Parathyroid adenoma (tissue), 2 donors: ENCODE measurements at regions not wholly inside any gene's neighbourhood (a gene's known extent, or its start where the extent isn't known, plus 50 kb on each side); places are given as distances from the start of the nearest gene placed in this dataset.

Experiments
- H2AFZ ChIP-seq: fragments of 300-600 bp; sonication (generic); one replicate; pipeline ENCODE4 v1.7.0; 2017; ENCODE audit warnings: antibody characterized with exemption, mild to moderate bottlenecking
- H3K27ac ChIP-seq: fragments of 300-600 bp; sonication (generic); one replicate; pipeline ENCODE4 v1.7.0; 2017
- H3K27me3 ChIP-seq: fragments of 300-600 bp; sonication (generic); one replicate; pipeline ENCODE4 v1.7.0; 2017; ENCODE audit warnings: low read length; ENCODE audit not compliant: control insufficient read depth, insufficient read depth
- H3K36me3 ChIP-seq: fragments of 300-600 bp; sonication (generic); one replicate; pipeline ENCODE4 v1.7.0; 2017; ENCODE audit warnings: low read length; ENCODE audit not compliant: control insufficient read depth, insufficient read depth
- H3K4me1 ChIP-seq: fragments of 300-600 bp; sonication (generic); one replicate; pipeline ENCODE4 v1.7.0; 2017; ENCODE audit warnings: control low read depth
- H3K4me2 ChIP-seq: fragments of 300-600 bp; sonication (generic); one replicate; pipeline ENCODE4 v1.7.0; 2017; ENCODE audit warnings: low read length
- H3K4me3 ChIP-seq: fragments of 300-600 bp; sonication (generic); one replicate; pipeline ENCODE4 v1.7.0; 2017; ENCODE audit warnings: low read depth, low read length
- H3K79me2 ChIP-seq: fragments of 300-600 bp; sonication (generic); one replicate; pipeline ENCODE4 v1.7.0; 2017; ENCODE audit warnings: control low read depth
- H3K9ac ChIP-seq: fragments of 300-600 bp; sonication (generic); one replicate; pipeline ENCODE4 v1.7.0; 2017; ENCODE audit warnings: mild to moderate bottlenecking
- H3K9me3 ChIP-seq: fragments of 300-600 bp; sonication (generic); one replicate; pipeline ENCODE4 v1.7.0; 2017; ENCODE audit warnings: low read length; ENCODE audit not compliant: control insufficient read depth
- CTCF ChIP-seq: fragments of 300-600 bp; sonication (generic); IDR thresholded peaks from one replicate; pipeline ENCODE4 v1.7.0; 2017; ENCODE audit warnings: antibody characterized with exemption, mild to moderate bottlenecking
- donor health status: primary hyperparathyroidism.

GRCh38 chr2:83461135-83461534 lies 997.9 kb downstream of the SUCLG1 start:
- Histone ChIP-seq H3K9ac (no peak overlapping the region), H3K27ac (no peak overlapping the region), H2AFZ (no peak overlapping the region), H3K4me3 (no peak overlapping the region), H3K36me3 (no peaks in the 10 kb centered on the region), H3K4me2 (no peak overlapping the region), H3K4me1 (no peaks in the 10 kb centered on the region), H3K27me3 (no peaks in the 10 kb centered on the region), H3K79me2 (no peaks in the 10 kb centered on the region), H3K9me3 (no peaks in the 10 kb centered on the region)
- no peak for TF ChIP-seq CTCF

GRCh38 chr2:83459456-83459855 lies 999.6 kb downstream of the SUCLG1 start:
- Histone ChIP-seq H2AFZ (no peak overlapping the region), H3K4me2 (no peak overlapping the region), H3K4me1 (no peaks in the 10 kb centered on the region), H3K27ac (no peak overlapping the region), H3K27me3 (no peaks in the 10 kb centered on the region), H3K9me3 (no peaks in the 10 kb centered on the region), H3K36me3 (no peaks in the 10 kb centered on the region), H3K9ac (no peak overlapping the region), H3K79me2 (no peaks in the 10 kb centered on the region), H3K4me3 (no peak overlapping the region)
- no peak for TF ChIP-seq CTCF

- Histone ChIP-seq H3K4me3 (no peak overlapping the region), H3K9me3 (no peaks in the 10 kb centered on the region), H3K4me2 (no peak overlapping the region), H2AFZ (no peak overlapping the region), H3K27ac (no peak overlapping the region), H3K9ac (no peak overlapping the region), H3K4me1 (no peaks in the 10 kb centered on the region), H3K36me3 (no peaks in the 10 kb centered on the region), H3K27me3 (no peaks in the 10 kb centered on the region), H3K79me2 (no peaks in the 10 kb centered on the region)
- no peak for TF ChIP-seq CTCF
These were observed 1023.1 kb downstream of the SUCLG1 start for GRCh38 chr2:83435989-83436388.

GRCh38 chr2:83420993-83421392 lies 1038.1 kb downstream of the SUCLG1 start:
- Histone ChIP-seq H3K27me3 (no peaks in the 10 kb centered on the region), H3K79me2 (no peaks in the 10 kb centered on the region), H3K4me1 (no peaks in the 10 kb centered on the region), H3K4me2 (no peak overlapping the region), H3K27ac (no peak overlapping the region), H2AFZ (no peak overlapping the region), H3K4me3 (no peak overlapping the region), H3K36me3 (no peaks in the 10 kb centered on the region), H3K9me3 (no peaks in the 10 kb centered on the region), H3K9ac (no peak overlapping the region)
- no peak for TF ChIP-seq CTCF

- no peak overlapping the region for H3K27ac ChIP-seq
- no peak overlapping the region for H3K4me3 ChIP-seq
- H3K9me3 ChIP-seq, result no peaks in the 10 kb centered on the region
- H3K79me2 ChIP-seq, result no peaks in the 10 kb centered on the region
- no peak overlapping the region for H3K4me2 ChIP-seq
- H3K4me1 ChIP-seq, result no peaks in the 10 kb centered on the region
- no peak overlapping the region for H2AFZ ChIP-seq
- no peak overlapping the region for H3K9ac ChIP-seq
- H3K27me3 ChIP-seq, result no peaks in the 10 kb centered on the region
- no peaks in the 10 kb centered on the region for H3K36me3 ChIP-seq
- no peak for TF ChIP-seq CTCF
These were observed 1064.8 kb downstream of the SUCLG1 start for GRCh38 chr2:83394134-83394904.
